Hippocampal formation (tissue), 2 donors: ENCODE measurements at regions not wholly inside any gene's neighbourhood (a gene's known extent, or its start where the extent isn't known, plus 50 kb on each side); places are given as distances from the start of the nearest gene placed in this dataset.

ENCODE experiments used
- DNase-seq, 2 donors: peaks; one replicate each; lab custom pipeline; 2025; lab: John Stamatoyannopoulos, UW

GRCh38 chr9:104448036-104448435 lies 56.0 kb upstream of the OR13F1 start:
- DNase-seq = no peak
